Fibroblast of lung (primary cell): ENCODE measurements at regions not wholly inside any gene's neighbourhood (a gene's known extent, or its start where the extent isn't known, plus 50 kb on each side); places are given as distances from the start of the nearest gene placed in this dataset.

ENCODE experiments used
- DNase-seq, 2 donors: peaks; one replicate each; pipeline versions ENCODE4 v3.0.0 to v3.0.0-alpha.2; 2010; ENCODE audit warnings: low read depth in 2 of 2
- H2AFZ ChIP-seq: 2 replicates; pipeline ENCODE4 v1.5.1; 2012; ENCODE audit warnings: low read length, control low read depth, inconsistent platforms
- H3K27ac ChIP-seq: 2 replicates; pipeline ENCODE4 v1.5.1; 2011; ENCODE audit warnings: low read length, control low read depth; ENCODE audit not compliant: insufficient read depth
- H3K27me3 ChIP-seq: 2 replicates; pipeline ENCODE4 v1.5.1; 2011; ENCODE audit warnings: mild to moderate bottlenecking, low read length; ENCODE audit not compliant: control insufficient read depth, insufficient read depth
- H3K36me3 ChIP-seq: 2 replicates; pipeline ENCODE4 v1.5.1; 2011; ENCODE audit warnings: low read length; ENCODE audit not compliant: control insufficient read depth, insufficient read depth
- H3K4me1 ChIP-seq: 2 replicates; pipeline ENCODE4 v1.5.1; 2011; ENCODE audit warnings: low read length; ENCODE audit not compliant: control insufficient read depth, insufficient read depth; ENCODE audit errors: extremely low read depth
- H3K4me2 ChIP-seq: 2 replicates; pipeline ENCODE4 v1.5.1; 2011; ENCODE audit warnings: low read length, control low read depth; ENCODE audit not compliant: insufficient read depth; ENCODE audit errors: extremely low read depth
- H3K4me3 ChIP-seq, 4 experiments: fragments of 200-600 bp in 1 of 4; sonication (generic) in 1 of 4; replicated peaks in 1 of 4; 2 replicates each; pipeline ENCODE4 v1.5.1; 2011 to 2016; ENCODE audit warnings: low read length in 4 of 4, low read depth in 3 of 4, mild to moderate bottlenecking in 3 of 4, control low read depth in 2 of 4, inconsistent platforms in 1 of 4, mixed read lengths in 1 of 4; ENCODE audit not compliant: insufficient read depth in 1 of 4; ENCODE audit errors: control extremely low read depth in 1 of 4
- H3K79me2 ChIP-seq: 2 replicates; pipeline ENCODE4 v1.5.1; 2012; ENCODE audit warnings: mild to moderate bottlenecking, low read length, inconsistent platforms; ENCODE audit not compliant: control insufficient read depth, insufficient read depth
- H3K9ac ChIP-seq: 2 replicates; pipeline ENCODE4 v1.5.1; 2011; ENCODE audit warnings: mild to moderate bottlenecking, low read length, control low read depth; ENCODE audit not compliant: insufficient read depth
- H3K9me3 ChIP-seq: 2 replicates; pipeline ENCODE4 v1.5.1; 2012; ENCODE audit warnings: low read depth, low read length; ENCODE audit not compliant: control insufficient read depth, insufficient read depth
- H4K20me1 ChIP-seq: 2 replicates; pipeline ENCODE4 v1.5.1; 2011; ENCODE audit warnings: low read length; ENCODE audit not compliant: control insufficient read depth, insufficient read depth; ENCODE audit errors: extremely low read depth
- EZH2 ChIP-seq: IDR thresholded peaks from 2 replicates; pipeline ENCODE4 v1.5.1; 2012; ENCODE audit warnings: low read length, control low read depth, mild to moderate bottlenecking; ENCODE audit errors: missing control alignments
- TF ChIP-seq, protein P1 (sequence below), 2 donors: IDR thresholded peaks in 1 of 2; conservative IDR thresholded peaks in 1 of 2; 1 replicate in 1 of 2; 2 replicates in 1 of 2; pipeline ENCODE4 v1.5.1; 2011 to 2012; ENCODE audit warnings: low read length in 2 of 2, control low read depth in 1 of 2, inconsistent platforms in 1 of 2, low read depth in 1 of 2, mild to moderate bottlenecking in 1 of 2

DNA sequence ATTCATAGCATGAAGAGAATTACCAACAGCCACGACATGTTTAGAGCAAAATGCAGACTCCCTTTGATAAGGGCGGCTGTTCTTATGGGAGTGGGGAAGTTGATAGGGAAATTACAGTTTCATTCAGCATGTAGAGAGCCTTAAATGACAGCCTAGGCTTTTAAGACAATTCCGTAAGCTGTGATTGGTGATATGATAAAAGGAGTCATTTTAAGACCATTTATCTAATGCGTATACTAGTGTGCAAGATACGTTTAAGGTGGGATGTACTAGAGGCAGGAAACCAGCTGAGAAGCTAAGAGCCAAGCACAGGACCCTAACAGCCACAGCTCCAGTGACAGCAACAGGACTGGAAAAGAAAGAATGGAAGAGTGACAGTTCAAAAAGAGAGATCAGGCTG, 102.2 kb upstream of the ZFP42 start:
- no peak for DNase-seq
- H3K79me2 ChIP-seq = no peaks in the 10 kb centered on the region
- no peak overlapping the region for H3K4me2 ChIP-seq
- TF ChIP-seq, protein P1, sequence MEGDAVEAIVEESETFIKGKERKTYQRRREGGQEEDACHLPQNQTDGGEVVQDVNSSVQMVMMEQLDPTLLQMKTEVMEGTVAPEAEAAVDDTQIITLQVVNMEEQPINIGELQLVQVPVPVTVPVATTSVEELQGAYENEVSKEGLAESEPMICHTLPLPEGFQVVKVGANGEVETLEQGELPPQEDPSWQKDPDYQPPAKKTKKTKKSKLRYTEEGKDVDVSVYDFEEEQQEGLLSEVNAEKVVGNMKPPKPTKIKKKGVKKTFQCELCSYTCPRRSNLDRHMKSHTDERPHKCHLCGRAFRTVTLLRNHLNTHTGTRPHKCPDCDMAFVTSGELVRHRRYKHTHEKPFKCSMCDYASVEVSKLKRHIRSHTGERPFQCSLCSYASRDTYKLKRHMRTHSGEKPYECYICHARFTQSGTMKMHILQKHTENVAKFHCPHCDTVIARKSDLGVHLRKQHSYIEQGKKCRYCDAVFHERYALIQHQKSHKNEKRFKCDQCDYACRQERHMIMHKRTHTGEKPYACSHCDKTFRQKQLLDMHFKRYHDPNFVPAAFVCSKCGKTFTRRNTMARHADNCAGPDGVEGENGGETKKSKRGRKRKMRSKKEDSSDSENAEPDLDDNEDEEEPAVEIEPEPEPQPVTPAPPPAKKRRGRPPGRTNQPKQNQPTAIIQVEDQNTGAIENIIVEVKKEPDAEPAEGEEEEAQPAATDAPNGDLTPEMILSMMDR (conservative IDR thresholded peaks at IDR 0.05 in 1 of 2, IDR thresholded peaks at IDR 0.05 in 1 of 2; ENCODE audit: low read depth in 1 of 2, low read length in 2 of 2) = no peak
- H4K20me1 ChIP-seq = no peaks in the 10 kb centered on the region
- H3K27me3 ChIP-seq = no peaks in the 10 kb centered on the region
- H3K9ac ChIP-seq = no peak overlapping the region
- H3K27ac ChIP-seq = no peak overlapping the region
- H3K4me3 ChIP-seq = no peak overlapping the region
- no peaks in the 10 kb centered on the region for H3K36me3 ChIP-seq
- H2AFZ ChIP-seq = no peak overlapping the region
- no peaks in the 10 kb centered on the region for H3K4me1 ChIP-seq
- H3K9me3 ChIP-seq = no peaks in the 10 kb centered on the region

DNA sequence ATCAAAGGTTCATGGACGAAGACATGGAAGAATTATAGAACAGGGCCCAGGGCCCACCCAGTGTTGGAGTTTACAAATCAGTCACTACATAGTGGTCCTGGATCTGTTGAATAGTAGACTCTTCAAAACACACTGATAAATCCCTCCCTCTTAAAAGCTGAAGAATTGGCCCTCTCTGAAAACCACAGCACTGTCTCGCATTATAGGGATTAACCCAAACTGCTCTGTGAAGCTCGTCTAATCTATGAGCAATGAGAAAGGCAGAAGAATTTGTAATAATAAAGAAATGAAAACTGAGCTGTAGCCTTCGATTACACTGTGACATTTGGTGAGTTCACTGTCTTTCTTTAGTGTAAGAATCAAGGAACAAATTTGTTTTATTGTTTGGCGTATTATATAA, 92.5 kb upstream of the ZFP42 start:
- Histone ChIP-seq H3K79me2 (no peaks in the 10 kb centered on the region), H3K27me3 (no peaks in the 10 kb centered on the region), H3K4me2 (no peak overlapping the region), H2AFZ (no peak overlapping the region), H3K9ac (no peak overlapping the region), H3K4me1 (no peaks in the 10 kb centered on the region), H3K9me3 (no peaks in the 10 kb centered on the region), H3K4me3 (no peak overlapping the region), H3K27ac (no peak overlapping the region), H4K20me1 (no peaks in the 10 kb centered on the region), H3K36me3 (no peaks in the 10 kb centered on the region)
- DNase-seq = peak in 1 of 2 donors; percentile 2
- no peak for TF ChIP-seq EZH2
- TF ChIP-seq, protein P1 (conservative IDR thresholded peaks at IDR 0.05 in 1 of 2, IDR thresholded peaks at IDR 0.05 in 1 of 2; ENCODE audit: low read depth in 1 of 2, low read length in 2 of 2) = no peak

DNA sequence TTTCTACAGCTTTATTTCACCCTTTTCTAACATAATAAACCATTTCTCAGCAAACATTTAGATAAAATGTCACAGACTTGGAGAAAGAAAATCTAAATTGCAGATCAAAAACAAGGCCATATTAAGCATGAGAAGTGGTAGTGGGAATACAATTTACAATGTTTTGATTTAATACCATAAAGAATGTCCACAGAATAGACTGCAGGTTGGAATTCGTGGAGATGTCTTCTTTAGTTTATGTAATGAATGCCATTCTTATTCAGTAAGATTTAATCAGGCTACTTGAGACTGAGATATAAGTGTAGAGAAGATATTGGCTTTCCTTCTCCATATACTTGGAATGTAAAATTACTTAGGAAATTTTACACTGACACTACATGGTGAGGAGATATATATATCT, 91.9 kb upstream of the ZFP42 start:
- Histone ChIP-seq H3K4me1 (peaks cover 2% of the 10 kb centered on the region), H3K79me2 (no peaks in the 10 kb centered on the region), H3K9me3 (no peaks in the 10 kb centered on the region), H2AFZ (no peak overlapping the region), H3K36me3 (no peaks in the 10 kb centered on the region), H3K4me2 (no peak overlapping the region), H3K27me3 (no peaks in the 10 kb centered on the region), H3K27ac (no peak overlapping the region), H3K9ac (no peak overlapping the region), H3K4me3 (no peak overlapping the region), H4K20me1 (no peaks in the 10 kb centered on the region)
- DNase-seq = peak in 1 of 2 donors; percentile 53
- TF ChIP-seq, protein P1 (conservative IDR thresholded peaks at IDR 0.05 in 1 of 2, IDR thresholded peaks at IDR 0.05 in 1 of 2; ENCODE audit: low read depth in 1 of 2, low read length in 2 of 2) = no peak
- no peak for TF ChIP-seq EZH2
